GM20000 (cell line): ENCODE measurements at regions not wholly inside any gene's neighbourhood (a gene's known extent, or its start where the extent isn't known, plus 50 kb on each side); places are given as distances from the start of the nearest gene placed in this dataset.
"Not testable (repeated sequence)": the region's sequence is repeated elsewhere in the genome, so short reads cannot be mapped to it uniquely, and the experiment has no call there.

Source experiments
- DNase-seq: peaks from one replicate; pipeline ENCODE4 v3.0.0; 2012; ENCODE audit warnings: low spot score
- CTCF ChIP-seq: IDR thresholded peaks from 2 replicates; pipeline ENCODE4 v1.5.1; 2012; ENCODE audit warnings: mild to moderate bottlenecking, control low read depth; ENCODE audit errors: extremely low read depth, missing control alignments

DNA sequence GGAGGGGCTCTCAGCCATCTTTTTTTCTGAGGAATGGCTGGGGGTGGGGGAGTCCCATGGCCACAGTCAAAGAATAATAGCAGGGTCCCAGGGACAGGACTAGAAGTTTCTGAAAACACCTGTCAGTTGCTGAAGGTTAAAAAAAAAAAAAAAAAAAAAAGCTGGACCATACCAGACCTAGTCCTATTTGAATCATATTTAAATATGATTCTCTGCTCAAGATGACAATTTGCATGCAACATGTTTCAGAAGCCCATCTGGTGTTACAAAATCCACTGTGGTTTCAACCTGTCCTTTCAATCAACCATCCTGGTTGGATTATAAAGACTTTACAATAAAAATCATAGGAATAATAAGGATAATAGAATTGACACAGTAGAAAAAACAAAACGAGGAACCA is 153.7 kb downstream of the TENT5C start:
- DNase-seq = no peak
- no peak for TF ChIP-seq CTCF

- no peak for DNase-seq
- no peak for TF ChIP-seq CTCF
Observed at GRCh38 chr1:117760069-117760468, 154.2 kb downstream of the TENT5C start.

DNA sequence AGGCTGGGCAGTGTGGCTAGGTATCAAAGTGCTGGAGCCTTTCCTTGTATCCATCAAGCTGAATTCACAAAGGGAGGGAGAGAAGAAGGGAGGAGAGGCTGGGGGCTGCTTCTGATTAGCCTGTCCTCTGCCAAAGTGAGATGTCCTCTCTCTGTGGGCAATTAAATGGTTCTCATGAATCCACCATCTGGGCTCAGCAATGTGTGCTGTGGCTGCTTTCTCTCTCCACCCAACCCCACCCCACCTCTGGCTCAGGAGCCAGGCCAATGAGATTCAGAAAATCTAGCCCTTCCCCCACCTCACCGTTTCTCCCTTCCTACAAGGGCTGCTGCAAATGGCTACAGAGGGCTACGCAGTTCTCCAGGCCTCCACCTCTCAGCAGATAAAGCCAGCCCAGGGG is 154.6 kb downstream of the TENT5C start:
- DNase-seq = no peak
- TF ChIP-seq CTCF = no peak

DNA sequence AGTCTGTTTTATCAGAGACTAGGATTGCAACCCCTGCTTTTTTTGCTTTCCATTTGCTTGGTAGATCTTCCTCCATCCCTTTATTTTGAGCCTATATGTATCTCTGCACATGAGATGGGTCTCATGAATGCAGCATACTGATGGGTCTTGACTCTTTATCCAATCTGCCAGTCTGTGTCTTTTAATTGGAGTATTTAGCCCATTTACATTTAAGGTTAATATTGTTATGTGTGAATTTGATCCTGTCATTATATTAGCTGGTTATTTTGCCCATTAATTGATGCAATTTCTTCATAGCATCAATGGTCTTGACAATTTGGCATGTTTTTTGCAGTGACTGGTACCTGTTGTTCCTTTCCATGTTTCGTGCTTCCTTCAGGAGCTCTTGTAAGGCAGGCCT is 161.7 kb downstream of the GDAP2 start:
- DNase-seq = not testable (repeated sequence)

- no peak for DNase-seq
- TF ChIP-seq CTCF = no peak
Observed at GRCh38 chr1:117770981-117771531, 158.4 kb downstream of the GDAP2 start.

GRCh38 chr1:117779364-117779763 is 150.1 kb downstream of the GDAP2 start:
- no peak for DNase-seq
- no peak for TF ChIP-seq CTCF

GRCh38 chr1:117780687-117781475 is 148.5 kb downstream of the GDAP2 start:
- TF ChIP-seq CTCF = no peak
- DNase-seq = no peak

DNA sequence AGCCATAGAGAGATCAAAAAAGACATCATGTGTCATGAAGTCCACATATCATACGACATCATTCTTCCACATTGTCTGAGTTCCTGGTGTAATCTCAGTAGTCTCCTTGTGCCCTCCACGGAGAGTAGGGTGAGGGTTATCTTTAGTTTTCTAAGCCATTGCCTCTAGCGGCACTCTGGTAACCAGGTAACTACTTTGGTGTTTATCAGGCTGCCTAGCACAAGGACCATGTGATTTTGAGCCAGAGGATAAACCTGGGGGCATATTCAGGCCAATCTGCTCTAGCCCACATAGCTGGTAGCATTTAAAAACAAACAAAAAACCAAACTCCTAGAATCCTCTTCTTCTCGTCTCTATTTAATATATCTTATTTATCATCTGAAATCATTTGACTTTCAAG is 147.4 kb downstream of the GDAP2 start:
- DNase-seq = no peak
- TF ChIP-seq CTCF = no peak
